Endothelial cell of umbilical vein (primary cell): ENCODE measurements at regions not wholly inside any gene's neighbourhood (a gene's known extent, or its start where the extent isn't known, plus 50 kb on each side); places are given as distances from the start of the nearest gene placed in this dataset.

Source experiments
- BruUV-seq: library from RNA; stranded (reverse); fragments of 400-500 nt; replicated peaks from 2 replicates; lab custom pipeline; 2021; lab: Mats Ljungman, UMichigan
- CTCF ChIA-PET: fragments of 300-600, 350-600 bp; sonication (Branson Sonifier 250); formaldehyde crosslinking; loops from one replicate; lab custom pipeline; 2021; ENCODE audit warnings: antibody characterized with exemption, inconsistent platforms; lab: Charles Lee
- POLR2A ChIA-PET: fragments of 300-600, 350-600 bp; sonication (Branson Sonifier 250); formaldehyde crosslinking; loops from one replicate; lab custom pipeline; 2021; ENCODE audit warnings: antibody characterized with exemption, inconsistent platforms; lab: Charles Lee
- DNase-seq: peaks from one replicate; pipeline ENCODE4 v3.0.0-alpha.2; 2011; ENCODE audit warnings: low read depth, low spot score
- FAIRE-seq: peaks from 2 replicates; lab custom pipeline; 2011; peaks lifted over from hg19 to GRCh38; lab: Jason Lieb, UNC
- H2AFZ ChIP-seq: 2 replicates; pipeline ENCODE4 v1.6.0; 2012; ENCODE audit warnings: low read depth, low read length, control low read depth, inconsistent platforms
- H3K27ac ChIP-seq: 2 replicates; pipeline ENCODE4 v1.5.1; 2011; ENCODE audit warnings: low read depth, mild to moderate bottlenecking, control low read depth, low read length, moderate library complexity; ENCODE audit not compliant: insufficient read depth
- H3K27me3 ChIP-seq, 2 experiments: 2 replicates each; pipeline versions ENCODE4 v1.6.0 to v1.6.1; 2011; ENCODE audit warnings: low read length in 2 of 2, mixed read lengths in 1 of 2; ENCODE audit not compliant: control insufficient read depth in 2 of 2, insufficient read depth in 2 of 2
- H3K36me3 ChIP-seq, 2 experiments: 2 replicates in 1 of 2; 3 replicates in 1 of 2; pipeline ENCODE4 v1.5.1; 2011; ENCODE audit warnings: low read length in 2 of 2, mild to moderate bottlenecking in 1 of 2, moderate library complexity in 1 of 2; ENCODE audit not compliant: control insufficient read depth in 2 of 2, insufficient read depth in 2 of 2; ENCODE audit errors: extremely low read depth in 1 of 2
- H3K4me1 ChIP-seq: 3 replicates; pipeline ENCODE4 v1.5.1; 2011; ENCODE audit warnings: mild to moderate bottlenecking, low read length; ENCODE audit not compliant: control insufficient read depth, insufficient read depth; ENCODE audit errors: extremely low read depth
- H3K4me2 ChIP-seq: 2 replicates; pipeline ENCODE4 v1.6.1; 2011; ENCODE audit warnings: low read length, control low read depth, mixed read lengths; ENCODE audit not compliant: insufficient read depth
- H3K4me3 ChIP-seq, 3 experiments: fragments of 200-600 bp in 1 of 3; sonication (generic), shearing (Covaris generic) in 1 of 3; replicated peaks in 1 of 3; 2 replicates each; pipeline ENCODE4 v1.5.1; 2011 to 2016; ENCODE audit warnings: control low read depth in 3 of 3, low read length in 3 of 3, mild to moderate bottlenecking in 2 of 3, inconsistent platforms in 1 of 3, low read depth in 1 of 3, moderate library complexity in 1 of 3; ENCODE audit not compliant: insufficient read depth in 1 of 3
- H3K79me2 ChIP-seq: 2 replicates; pipeline ENCODE4 v1.6.0; 2012; ENCODE audit warnings: low read length, inconsistent platforms; ENCODE audit not compliant: control insufficient read depth, insufficient read depth
- H3K9ac ChIP-seq: replicated peaks from 2 replicates; pipeline ENCODE3; 2011; ENCODE audit warnings: low read length, control low read depth; ENCODE audit not compliant: insufficient read depth; ENCODE audit errors: extremely low read depth
- H3K9me1 ChIP-seq: replicated peaks from 3 replicates; pipeline ENCODE4 v1.6.0; 2011; ENCODE audit warnings: mild to moderate bottlenecking, low read length; ENCODE audit not compliant: control insufficient read depth, insufficient read depth; ENCODE audit errors: extremely low read depth
- H3K9me3 ChIP-seq: replicated peaks from 2 replicates; pipeline ENCODE4 v1.5.1; 2012; ENCODE audit warnings: low read length, inconsistent platforms; ENCODE audit not compliant: control insufficient read depth, insufficient read depth
- H4K20me1 ChIP-seq: replicated peaks from 2 replicates; pipeline ENCODE3; 2011; ENCODE audit warnings: mild to moderate bottlenecking, low read length; ENCODE audit not compliant: control insufficient read depth, insufficient read depth; ENCODE audit errors: extremely low read depth
- CTCF ChIP-seq, 2 donors: IDR thresholded peaks; 1 replicate in 1 of 2; 2 replicates in 1 of 2; pipeline ENCODE4 v1.5.1; 2011; ENCODE audit warnings: low read length in 2 of 2, mild to moderate bottlenecking in 2 of 2, moderate library complexity in 2 of 2, control low read depth in 1 of 2, inconsistent platforms in 1 of 2, low read depth in 1 of 2; ENCODE audit not compliant: insufficient read depth in 1 of 2; ENCODE audit errors: extremely low read depth in 1 of 2
- EZH2 ChIP-seq: IDR thresholded peaks from 2 replicates; pipeline ENCODE4 v1.6.1; 2012; ENCODE audit warnings: borderline replicate concordance, low read depth, mild to moderate bottlenecking, moderate library complexity, low read length, inconsistent platforms; ENCODE audit not compliant: severe bottlenecking
- FOS ChIP-seq: IDR thresholded peaks from 2 replicates; pipeline ENCODE4 v1.6.1; 2011; ENCODE audit warnings: mild to moderate bottlenecking, low read length, moderate library complexity, borderline replicate concordance; ENCODE audit not compliant: insufficient read depth
- GATA2 ChIP-seq: IDR thresholded peaks from 2 replicates; pipeline ENCODE4 v1.7.0; 2011; ENCODE audit warnings: low read depth, mild to moderate bottlenecking, moderate library complexity, mixed read lengths, low read length; ENCODE audit not compliant: insufficient read length, insufficient read depth
- JUN ChIP-seq: IDR thresholded peaks from 2 replicates; pipeline ENCODE4 v1.6.1; 2011; ENCODE audit warnings: borderline replicate concordance, low read depth; ENCODE audit not compliant: insufficient read length, insufficient read depth
- MAX ChIP-seq: IDR thresholded peaks from 2 replicates; pipeline ENCODE4 v1.6.1; 2011; ENCODE audit not compliant: insufficient read depth, insufficient read length
- MYC ChIP-seq: IDR thresholded peaks from one replicate; pipeline ENCODE4 v1.6.1; 2011; ENCODE audit warnings: mild to moderate bottlenecking, low read depth, low read length
- POLR2A ChIP-seq: IDR thresholded peaks from 2 replicates; pipeline ENCODE4 v1.6.1; 2012; ENCODE audit warnings: low read depth, mild to moderate bottlenecking, control low read depth, low read length
- POLR2AphosphoS5 ChIP-seq: IDR thresholded peaks from 2 replicates; pipeline ENCODE4 v1.6.1; 2012; ENCODE audit warnings: low read depth, mild to moderate bottlenecking, control low read depth, low read length, moderate library complexity; ENCODE audit not compliant: insufficient read depth
- dilution Hi-C: fragments of 300-500 bp; cut with MboI; formaldehyde crosslinking; loops from one replicate; pipeline ENCODE4 v1.15.0; 2019; ENCODE audit warnings: low sequenced_read_pairs; ENCODE audit not compliant: extremely low pct_ligation_motif_present
- intact Hi-C: fragments of 100-400 bp; cut with micrococcal nuclease; formaldehyde crosslinking; loops from one replicate; pipeline ENCODE4 v1.10.0; 2022

- POLR2A ChIA-PET, result no interaction called here
- H3K9me3 ChIP-seq, result no peaks in the 10 kb centered on the region
- H3K36me3 ChIP-seq, result no peaks in the 10 kb centered on the region
- H3K4me2 ChIP-seq, result no peak overlapping the region
- FAIRE-seq (no peak), DNase-seq (no peak)
- H3K9ac ChIP-seq, result no peak overlapping the region
- H3K4me1 ChIP-seq, result peaks cover 17% of the 10 kb centered on the region
- no TSS peak for BruUV-seq
- TF ChIP-seq POLR2AphosphoS5 (no peak), MYC (no peak), MAX (no peak), CTCF (IDR thresholded peaks at IDR 0.05; ENCODE audit: extremely low read depth in 1 of 2, insufficient read depth in 1 of 2, low read depth in 1 of 2, low read length in 2 of 2) (no peak), POLR2A (no peak), FOS (no peak), JUN (no peak), EZH2 (no peak), GATA2 (no peak)
- no peak overlapping the region for H3K27ac ChIP-seq
- intact Hi-C loops, result loop anchor here (5.0 kb wide), 1 partner anchor 83 kb away; no protein-coding TSS in a partner anchor
- no peak overlapping the region for H2AFZ ChIP-seq
- dilution Hi-C loops, result no loop called here
- CTCF ChIA-PET, result interaction anchor here (0.9 kb wide), 1 partner anchor 107 kb away, joined by 3 read pairs; no protein-coding TSS in a partner anchor
- H3K9me1 ChIP-seq, result no peaks in the 10 kb centered on the region
- no peak overlapping the region for H3K4me3 ChIP-seq
- no peaks in the 10 kb centered on the region for H3K79me2 ChIP-seq
- H3K27me3 ChIP-seq, result no peaks in the 10 kb centered on the region
- H4K20me1 ChIP-seq, result no peaks in the 10 kb centered on the region
Observed at GRCh38 chr14:89509891-89510290, 92.9 kb upstream of the FOXN3 start.
